CD4-positive, alpha-beta T cell treated with Interleukin-10 for 1 hour (primary cell): ENCODE measurements at regions not wholly inside any gene's neighbourhood (a gene's known extent, or its start where the extent isn't known, plus 50 kb on each side); places are given as distances from the start of the nearest gene placed in this dataset.

Source experiments
- DNase-seq: peaks from one replicate; pipeline ENCODE4 v3.0.0-alpha.2; 2020

DNA sequence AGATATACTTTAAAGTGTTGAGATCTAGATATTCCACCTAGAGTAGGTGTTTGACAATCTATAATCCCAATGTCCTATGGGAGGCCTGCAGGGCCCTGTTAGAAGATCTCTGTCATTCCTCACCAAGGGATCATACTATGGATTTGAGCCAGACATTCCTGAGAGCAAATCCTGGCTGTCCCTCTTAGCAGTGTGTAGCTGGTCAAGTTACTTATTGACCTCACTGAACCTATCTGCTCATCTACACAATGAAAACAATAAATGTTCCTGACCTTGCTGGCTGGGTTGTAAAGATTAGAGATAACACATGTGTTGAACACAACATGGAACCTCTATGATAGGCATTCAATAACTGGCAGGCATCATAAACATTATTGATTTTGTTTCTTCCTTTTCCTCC, 265.6 kb upstream of the ATP11B start:
- DNase-seq: no peak

DNA sequence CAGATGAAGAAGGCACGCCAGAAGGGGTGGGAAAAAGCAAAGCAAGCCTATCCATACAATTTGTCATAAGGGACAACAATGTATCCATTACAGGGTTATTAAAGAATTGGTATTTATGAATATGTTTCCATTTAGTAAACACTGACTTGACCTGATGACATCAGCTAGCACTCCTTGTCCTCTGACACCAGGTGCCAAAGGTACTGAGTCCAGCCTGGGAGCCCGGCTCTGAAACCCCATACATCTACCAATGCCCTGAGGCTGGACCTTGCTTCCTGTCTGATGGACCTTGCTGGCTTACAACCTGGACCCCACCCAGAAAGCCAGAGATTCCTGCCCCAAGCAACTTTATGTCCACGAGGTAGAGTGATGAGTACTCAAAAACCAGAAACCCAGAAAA, 263.0 kb upstream of the ATP11B start:
- no peak for DNase-seq

DNA sequence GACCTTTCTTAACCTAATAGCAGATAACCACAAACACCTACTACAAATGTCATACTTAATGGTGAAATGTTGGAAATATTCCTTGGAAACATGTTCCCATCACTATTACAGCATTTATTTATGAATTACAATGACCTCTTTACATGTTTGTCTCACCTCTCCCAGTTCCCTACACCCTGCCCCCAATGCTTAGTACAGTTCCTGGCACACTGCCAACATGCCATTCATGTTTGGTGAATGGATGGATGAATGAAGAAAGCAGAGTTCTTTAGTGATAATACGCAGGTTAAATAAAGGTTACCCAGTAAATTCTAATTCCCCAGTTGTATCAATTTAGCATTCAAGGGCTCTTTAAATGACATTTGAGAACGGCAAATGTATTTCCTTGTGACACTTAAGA, 259.9 kb upstream of the ATP11B start:
- no peak for DNase-seq

DNA sequence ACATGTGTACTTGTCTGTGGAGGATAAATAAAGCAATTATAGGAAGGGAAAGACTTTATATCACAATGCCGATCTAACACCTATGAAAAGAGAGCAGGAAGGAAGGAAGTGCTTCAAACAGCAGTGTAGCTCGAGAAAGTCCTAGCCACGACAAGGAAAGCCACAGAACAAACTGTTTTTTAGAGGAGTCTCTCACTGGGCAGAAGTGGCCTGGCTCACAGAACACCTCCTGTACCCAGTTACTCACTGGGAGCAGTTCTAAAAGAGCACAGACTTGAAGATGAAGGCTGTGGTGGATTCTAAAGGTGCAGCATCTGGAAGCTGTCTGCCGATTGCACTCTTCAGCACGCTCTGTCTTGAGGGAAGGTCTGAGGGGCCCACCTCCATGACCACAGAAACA, 248.8 kb upstream of the ATP11B start:
- no peak for DNase-seq

DNA sequence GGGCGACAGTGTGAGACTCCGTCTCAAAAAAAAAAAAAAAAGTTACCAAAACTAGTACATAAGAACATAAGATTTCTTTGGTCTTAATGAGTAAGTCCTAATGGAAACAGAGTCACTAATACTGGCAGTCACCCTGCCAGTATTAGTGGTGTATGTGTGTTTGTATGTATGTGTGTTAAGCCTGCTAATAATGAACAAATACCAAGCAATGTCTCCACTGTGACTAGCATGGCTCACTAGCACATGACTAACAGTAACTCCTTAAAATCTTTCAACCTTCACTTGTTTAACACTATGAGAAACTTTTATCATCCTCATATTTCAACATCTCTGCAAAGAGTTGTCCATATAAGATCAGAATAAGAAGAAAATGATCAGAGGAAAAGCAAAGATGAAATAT, 231.0 kb upstream of the ATP11B start:
- DNase-seq: no peak

DNA sequence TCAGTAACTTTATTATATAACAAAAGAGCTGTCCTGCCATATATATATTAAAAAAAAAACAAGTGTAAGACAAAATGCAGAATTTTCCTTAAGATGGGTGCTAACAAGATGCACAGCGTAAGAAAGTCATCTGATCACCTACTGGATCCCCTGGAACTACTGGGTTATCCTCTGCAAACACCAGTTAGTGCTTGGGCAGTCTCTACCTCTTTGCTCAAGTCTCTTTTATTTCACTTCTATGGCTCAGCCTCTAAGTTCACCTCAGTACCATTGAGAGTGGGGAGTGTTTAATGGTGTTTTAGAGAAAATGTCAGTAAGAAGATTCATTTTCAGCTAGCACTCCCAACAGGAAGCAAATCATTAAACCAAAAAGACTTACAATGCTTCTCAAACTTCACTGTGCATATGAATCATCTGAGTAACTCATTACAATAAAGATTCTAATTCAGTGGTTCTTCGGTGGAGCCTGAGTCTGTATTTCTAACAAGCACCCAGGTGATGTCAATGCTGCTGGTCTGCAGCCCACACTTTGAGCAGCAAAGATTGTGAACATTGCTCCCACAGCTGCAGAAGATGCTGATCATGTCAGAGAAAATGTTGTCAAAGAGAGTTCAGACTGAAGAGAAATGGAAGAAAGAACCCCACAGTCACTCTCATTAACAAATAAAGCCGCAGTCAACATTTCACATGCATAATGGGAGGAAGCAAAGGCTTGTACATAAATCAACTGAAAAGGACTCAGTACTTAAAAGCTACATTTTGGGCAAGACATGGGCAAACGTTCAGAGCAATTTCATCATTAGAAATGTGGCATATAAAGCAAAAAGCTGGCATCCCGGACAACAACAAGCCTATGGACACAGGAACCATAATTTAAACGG, 227.1 kb upstream of the ATP11B start:
- no peak for DNase-seq

DNA sequence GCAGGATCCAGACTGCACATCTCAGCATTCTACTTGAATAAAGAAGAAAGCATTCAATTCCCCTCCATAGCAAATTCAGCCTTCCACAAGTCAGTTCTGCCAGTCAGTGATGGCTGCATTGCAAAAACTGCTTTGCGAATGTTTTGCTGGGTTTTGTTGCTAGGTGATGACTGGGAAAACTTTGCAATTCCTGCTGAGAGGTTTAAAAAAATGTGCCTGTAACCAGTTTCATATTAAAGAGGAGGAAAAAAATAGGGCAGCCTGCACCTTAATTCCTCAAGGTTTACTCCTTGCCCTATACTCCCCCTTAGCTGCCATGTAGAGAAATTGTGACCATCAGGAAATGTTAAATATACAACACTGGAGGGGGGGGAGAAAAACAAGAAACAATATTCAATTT, 225.6 kb upstream of the ATP11B start:
- no peak for DNase-seq

DNA sequence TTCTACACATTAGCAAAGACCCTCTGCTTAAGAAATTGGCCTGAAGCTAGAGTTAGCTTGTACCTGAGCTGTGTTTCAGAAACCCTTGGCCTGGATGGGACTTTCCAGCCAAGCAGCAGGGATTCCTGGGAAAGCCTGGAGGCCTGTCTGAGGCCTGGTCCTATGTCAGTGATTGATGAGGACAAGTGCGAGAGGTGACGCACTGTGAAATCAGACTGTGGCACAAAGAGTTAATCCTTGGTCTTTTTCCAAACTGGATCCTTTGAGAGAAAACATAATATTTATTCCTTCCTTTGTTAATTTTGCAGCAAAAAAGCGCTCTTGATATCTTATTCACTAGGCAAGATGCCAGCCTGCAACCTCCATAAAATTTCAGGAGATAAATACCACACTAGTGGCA, 225.0 kb upstream of the ATP11B start:
- no peak for DNase-seq

DNA sequence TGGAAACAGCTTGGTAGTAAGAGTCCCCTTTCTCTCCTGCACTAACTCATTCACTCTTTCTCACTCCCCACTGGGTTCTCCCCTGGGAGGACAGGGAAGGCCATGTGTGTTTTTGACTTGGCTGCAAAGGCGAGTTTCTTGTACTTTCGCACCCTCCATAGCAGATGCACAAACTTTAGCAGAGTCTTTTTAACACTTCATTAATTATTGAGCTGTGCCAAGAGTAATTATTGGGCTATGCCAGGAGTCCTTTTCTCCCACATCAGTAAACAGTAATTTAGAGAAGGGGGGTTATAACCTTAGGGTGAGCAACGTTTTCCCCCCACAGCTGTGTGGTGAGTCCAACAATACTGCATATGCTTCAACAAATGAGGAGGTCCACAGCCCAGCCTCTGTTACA, 224.4 kb upstream of the ATP11B start:
- DNase-seq: no peak

DNA sequence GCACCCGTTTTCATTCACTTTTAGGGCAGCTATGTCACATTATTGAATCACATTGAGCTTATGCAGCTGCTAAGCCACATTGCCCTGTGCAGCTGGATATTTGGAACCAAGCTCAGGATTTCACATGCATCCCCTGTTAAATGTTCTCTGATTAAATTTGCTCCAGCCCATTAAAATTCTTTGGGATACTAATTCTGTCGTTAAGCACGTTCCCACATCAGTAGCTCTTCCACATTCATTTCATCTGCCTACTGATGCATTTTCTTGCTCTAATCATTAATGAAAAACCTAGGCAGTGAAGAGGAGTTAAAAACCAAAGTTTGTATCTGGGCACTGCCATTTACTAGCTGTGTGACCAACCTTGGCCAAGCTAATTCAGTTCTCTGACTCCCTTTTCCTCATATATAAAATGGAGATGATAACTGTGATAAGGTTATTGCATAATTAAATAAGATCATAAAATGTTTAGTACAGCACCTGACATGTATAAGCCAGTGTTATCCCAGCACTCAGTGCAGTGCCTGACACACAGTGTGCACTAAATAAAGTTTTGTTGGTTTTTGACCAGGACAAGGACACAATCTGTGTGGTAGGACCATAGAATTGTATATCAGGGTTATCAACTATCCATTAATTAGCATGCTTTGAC, 222.2 kb upstream of the ATP11B start:
- DNase-seq: no peak

DNA sequence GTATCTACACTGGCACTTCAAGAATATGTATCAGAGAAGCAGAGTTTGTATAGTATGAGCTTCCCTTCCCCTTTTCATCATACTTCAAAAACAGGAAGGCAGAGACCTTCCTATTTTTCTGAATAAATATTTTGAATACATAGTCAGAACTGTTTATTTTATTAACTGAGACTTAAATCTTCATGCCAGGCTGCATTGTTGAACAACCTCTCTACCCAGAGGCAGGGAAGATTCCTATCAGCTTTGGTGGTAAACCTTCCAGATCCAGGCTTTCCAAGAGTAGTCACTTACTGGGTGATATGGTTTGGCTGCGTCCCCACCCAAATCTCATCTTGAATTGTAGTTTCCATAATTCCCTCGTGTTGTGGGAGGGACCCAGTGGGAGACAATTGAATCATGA, 217.4 kb upstream of the ATP11B start:
- DNase-seq: no peak

DNA sequence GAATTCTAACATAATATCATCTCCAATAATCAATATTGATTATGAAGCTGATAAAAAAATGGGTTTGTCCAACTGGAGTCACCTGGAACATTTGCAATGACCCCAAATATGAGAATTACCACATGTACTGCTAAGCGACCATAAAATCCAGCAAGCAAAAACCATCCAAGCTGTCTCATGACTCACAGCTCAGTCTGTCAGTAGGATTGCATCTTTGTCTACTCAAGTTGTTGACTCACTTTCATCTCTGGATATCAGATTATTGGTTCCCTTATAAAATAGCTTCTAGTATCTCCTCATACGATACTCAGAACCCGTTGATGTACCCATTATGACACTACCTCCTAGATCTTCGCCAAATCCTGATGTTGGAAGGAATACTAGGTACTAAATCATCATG, 209.8 kb upstream of the ATP11B start:
- no peak for DNase-seq

DNA sequence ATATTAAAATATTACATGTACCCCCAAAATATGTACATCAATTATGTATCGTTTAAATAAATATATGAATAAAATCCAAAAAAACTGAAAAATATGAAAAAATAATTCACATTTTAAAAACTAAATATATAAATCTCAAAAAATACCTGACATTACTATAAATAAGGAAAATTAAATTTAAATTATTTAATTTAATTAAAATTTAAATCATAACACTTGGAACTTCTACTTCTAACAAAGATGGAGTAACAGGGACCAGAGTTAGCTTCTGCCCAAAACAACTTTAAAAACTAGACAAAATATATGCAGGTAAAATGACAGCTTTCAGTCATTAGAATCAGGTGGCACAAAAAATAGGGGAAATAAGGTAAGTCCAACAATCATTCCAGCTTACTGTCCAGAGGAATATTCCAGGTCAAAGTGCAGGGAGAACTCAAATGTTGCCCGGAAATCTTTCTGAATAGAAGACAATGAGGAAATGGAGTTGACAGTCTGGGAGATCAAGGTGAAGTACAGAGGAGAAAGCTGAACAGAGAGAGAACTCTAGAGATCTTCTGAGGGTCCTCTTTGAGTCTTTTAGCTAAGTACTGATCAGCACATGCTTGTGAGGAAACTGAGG, 207.7 kb upstream of the ATP11B start:
- no peak for DNase-seq

DNA sequence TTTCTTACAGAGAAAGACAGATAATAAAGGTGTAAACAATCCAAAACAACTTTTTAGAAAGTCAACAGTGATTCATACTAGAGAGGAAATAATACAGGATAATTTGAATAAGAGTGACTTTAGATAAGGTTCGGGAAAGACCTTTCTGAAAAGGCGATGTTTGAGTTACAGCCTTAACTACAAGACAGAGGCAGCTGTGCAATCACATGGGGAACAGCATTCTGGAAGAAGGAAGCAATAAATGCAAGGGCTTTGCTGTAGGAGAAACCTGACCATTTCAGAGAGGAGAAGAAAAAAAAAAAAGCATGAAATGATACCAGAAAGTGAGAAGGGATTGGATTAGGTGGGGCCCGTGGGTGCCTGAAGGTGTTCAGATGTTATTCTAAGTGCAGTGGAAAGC, 200.6 kb upstream of the ATP11B start:
- no peak for DNase-seq

DNA sequence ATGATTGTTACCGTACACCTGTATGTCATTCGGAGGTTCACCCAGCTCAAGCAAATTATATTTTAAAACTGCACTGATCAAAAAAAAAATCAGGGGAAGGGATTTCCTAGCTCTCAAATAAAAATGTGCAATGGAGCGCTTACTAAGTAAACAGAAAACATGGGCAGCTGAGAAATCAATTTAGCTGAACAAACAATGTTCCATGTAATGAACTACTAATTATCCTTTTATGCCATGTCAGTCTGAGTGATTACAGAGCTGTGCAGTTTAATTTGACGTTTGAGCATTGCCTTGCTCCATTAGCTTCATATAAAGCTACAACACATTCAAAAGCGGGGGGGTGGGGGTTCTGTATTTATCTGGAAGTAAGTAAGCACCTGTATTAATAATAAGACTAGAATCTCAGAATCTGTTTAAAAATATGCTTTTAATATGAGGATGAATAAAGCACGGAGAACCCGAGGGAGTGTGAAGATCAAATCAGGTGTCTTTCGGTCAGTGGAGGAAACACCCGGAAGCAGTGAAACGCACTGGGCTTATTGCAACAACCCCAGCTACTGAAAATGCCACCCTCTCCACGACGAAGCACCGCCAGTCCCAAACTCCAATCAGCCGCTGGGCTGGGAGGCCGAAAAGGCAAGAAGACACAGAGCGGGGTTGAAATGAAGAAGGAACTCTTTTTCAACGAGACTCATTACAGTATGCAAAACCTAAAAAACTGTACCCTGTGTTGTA, 196.5 kb upstream of the ATP11B start:
- DNase-seq: no peak

DNA sequence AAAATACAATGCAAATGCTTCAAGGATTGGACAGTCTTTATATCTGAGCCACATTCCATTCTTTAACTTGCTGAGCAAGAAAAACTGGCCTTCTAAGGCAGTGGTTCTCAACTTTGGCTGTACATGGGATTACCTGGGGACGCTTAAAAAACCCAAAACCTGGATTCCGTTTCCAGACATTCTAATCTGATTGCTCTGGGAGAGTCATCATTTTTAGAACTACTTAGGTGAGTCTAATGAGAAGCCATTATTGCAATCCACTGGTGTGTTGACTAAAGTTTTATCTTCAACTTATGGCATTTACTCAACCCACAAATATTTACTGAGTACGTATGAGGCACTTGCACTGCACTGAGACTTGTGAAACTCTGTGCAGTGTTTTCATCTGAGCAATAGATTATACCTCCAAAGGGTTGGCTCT, 195.7 kb upstream of the ATP11B start:
- no peak for DNase-seq

DNA sequence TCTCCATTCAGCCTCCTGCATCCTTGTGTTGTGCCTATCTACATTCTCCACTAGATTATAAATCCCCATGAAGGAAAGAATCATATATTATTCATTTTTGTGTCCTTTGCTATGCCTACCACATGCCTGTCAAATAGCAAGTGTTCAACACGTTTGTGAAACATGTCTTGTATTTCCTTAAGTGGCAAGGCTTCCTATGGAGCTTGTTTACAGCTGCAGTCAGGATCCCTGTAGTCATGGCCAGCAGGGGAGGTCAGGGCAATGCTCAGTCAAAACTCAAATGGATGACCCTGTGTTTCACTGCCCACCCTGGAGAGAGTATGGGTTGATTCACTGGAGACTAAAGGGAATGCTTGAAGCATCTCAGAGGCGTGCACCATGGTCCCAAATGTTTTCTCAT, 191.7 kb upstream of the ATP11B start:
- DNase-seq: no peak

DNA sequence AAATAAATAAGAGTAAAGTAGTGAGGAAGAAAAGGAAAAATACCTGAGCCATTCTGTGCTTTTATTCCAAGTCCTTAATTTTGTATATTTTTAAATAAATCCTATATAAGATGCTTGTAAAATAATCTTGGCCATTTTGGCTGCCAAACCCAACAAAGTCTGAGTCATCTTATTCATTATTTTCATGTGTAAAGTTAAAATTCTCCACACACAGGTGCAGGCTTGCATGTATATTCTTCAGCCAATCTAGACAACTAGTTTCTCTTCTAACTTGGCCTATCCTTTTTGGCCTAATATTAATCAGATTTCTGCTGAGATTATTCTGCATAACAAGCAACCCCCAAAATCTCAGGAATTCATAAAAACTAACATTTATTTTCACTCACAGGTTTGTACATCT, 189.8 kb upstream of the ATP11B start:
- no peak for DNase-seq

DNA sequence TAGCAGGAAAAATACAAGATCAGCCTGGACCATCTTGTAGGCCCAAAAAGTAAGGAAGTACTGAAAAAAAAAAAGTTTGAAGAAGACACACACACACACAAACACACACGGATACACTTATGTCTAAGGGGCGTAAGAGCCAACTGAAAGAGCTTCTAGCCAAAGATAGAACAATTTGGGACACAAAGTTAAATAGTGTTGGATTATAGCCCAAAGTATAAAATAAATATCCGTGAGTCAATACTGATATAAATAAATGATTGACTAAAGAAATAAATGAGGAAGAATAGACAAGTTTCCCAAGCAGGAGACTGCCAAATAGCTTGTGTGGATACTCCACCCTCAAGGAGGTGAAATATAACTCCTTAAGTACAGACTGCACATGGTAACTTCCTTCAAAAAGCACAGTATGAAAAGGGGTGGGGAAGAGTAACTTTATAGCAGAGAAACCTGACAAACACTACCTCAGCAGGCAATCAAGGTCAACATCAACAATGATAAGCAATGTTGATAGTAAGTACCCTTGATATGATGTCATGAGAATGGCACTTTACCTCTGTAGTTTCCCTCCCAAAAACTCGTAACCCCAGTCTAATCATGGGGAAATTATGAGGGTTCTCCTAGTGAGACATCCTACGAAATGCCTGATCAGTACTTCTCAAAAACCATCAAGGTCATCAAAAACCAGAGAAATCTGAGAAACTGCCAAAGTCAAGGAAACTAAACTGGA, 187.3 kb upstream of the ATP11B start:
- DNase-seq: no peak

DNA sequence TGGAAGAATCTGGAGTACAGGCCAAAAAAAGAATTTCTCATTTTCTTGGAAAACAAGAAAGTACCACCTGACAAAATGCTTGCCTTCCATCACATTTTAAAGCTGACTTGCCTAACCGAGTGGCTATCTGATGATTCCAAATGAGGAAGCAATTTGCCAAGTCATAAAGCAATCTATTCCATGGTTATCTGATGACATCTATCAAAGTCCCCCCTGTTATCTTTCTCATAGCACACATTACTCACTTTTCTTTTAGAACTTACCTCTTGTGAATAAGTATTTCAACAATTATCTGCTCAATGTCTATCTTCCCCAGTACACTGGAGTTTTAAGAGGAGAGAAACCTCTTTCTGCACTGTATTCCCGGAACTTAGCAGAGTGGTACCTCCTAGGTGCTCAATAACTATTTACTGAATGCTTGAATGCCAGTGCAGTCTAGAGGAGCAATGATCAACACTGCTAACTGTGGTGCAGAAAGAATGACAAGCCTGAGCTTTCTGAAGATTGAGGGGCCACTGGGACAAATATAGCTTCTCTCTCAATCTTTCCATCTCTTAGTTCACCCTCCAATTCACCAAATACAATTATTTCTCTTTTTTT, 186.3 kb upstream of the ATP11B start:
- DNase-seq: no peak

DNA sequence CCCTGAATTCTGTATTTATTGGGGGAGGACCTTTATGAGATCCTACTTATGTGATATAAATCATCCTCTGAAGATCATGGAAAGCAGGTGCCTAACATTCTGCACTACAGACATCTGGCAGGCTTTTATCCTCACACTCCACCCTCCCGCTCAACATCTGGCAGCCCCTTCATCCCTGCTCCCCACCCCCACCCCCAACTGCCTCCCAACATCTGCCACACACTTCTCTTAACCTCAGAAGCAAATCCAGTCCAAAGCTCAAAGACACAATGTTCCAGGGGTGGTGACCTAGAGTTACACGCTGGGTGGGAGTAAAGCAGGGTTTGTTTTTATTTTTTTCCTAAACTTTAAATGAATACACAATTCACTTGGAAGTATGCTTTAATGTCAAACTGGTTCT, 184.5 kb upstream of the ATP11B start:
- DNase-seq: no peak

DNA sequence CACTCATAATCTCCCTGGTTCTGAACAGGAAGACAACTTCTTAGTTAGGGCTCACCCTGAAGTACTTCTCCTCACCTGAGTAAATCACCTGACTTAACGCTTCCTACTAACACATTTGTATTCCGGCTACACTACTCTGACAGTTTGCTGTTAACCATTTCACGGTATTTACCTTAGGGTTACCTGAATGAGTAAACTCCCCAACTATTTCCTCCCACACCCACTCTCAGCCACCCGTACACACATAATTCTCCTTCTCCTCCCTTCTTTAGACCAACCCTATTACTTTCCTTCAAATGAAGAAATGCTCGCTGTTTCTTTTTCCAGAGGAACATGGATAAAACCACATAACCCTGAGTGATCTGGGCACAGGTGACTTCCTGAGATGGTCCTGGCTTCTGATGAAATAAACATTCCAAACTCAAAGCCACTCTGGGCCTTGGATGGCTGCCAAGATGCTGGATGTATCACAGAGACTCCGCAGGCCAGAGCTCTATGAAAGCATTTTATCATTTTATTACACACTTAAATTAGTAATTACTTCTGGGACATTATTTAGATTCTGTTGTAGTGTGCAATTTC, 183.6 kb upstream of the ATP11B start:
- DNase-seq: no peak
